HG03108 (cell line): ENCODE measurements at regions not wholly inside any gene's neighbourhood (a gene's known extent, or its start where the extent isn't known, plus 50 kb on each side); places are given as distances from the start of the nearest gene placed in this dataset.

ENCODE experiments used
- ATAC-seq: cut with Tn5 transposase; IDR thresholded peaks from one replicate; pipeline ENCODE4 v1.9.1; 2021; ENCODE audit warnings: moderate library complexity; ENCODE audit not compliant: unreplicated experiment

- ATAC-seq: no peak
Measured at GRCh38 chr21:16169102-16169511, 439.3 kb downstream of the USP25 start.

- ATAC-seq: no peak
Measured at GRCh38 chr21:16169779-16170178, 440.0 kb downstream of the USP25 start.

- no peak for ATAC-seq
Measured at GRCh38 chr21:16176570-16176969, 446.8 kb downstream of the USP25 start.

- ATAC-seq: no peak
Measured at GRCh38 chr21:16177532-16177931, 447.8 kb downstream of the USP25 start.

- no peak for ATAC-seq
Measured at GRCh38 chr21:16179773-16180172, 450.0 kb downstream of the USP25 start.

- no peak for ATAC-seq
Measured at GRCh38 chr21:16180614-16181013, 450.8 kb downstream of the USP25 start.

- no peak for ATAC-seq
Measured at GRCh38 chr21:16181018-16181417, 451.2 kb downstream of the USP25 start.

- no peak for ATAC-seq
Measured at GRCh38 chr21:16185766-16186165, 456.0 kb downstream of the USP25 start.

GRCh38 chr21:16186742-16187141 is 457.0 kb downstream of the USP25 start:
- ATAC-seq: no peak

GRCh38 chr21:16187603-16188301 is 458.0 kb downstream of the USP25 start:
- ATAC-seq: no peak

- ATAC-seq: no peak
Measured at GRCh38 chr21:16192902-16193301, 463.1 kb downstream of the USP25 start.

- ATAC-seq: no peak
Measured at GRCh38 chr21:16193496-16194094, 463.8 kb downstream of the USP25 start.

GRCh38 chr21:16194095-16194787 is 464.5 kb downstream of the USP25 start:
- no peak for ATAC-seq

GRCh38 chr21:16194788-16195537 is 465.2 kb downstream of the USP25 start:
- ATAC-seq: no peak

GRCh38 chr21:16195538-16195910 is 465.7 kb downstream of the USP25 start:
- ATAC-seq: no peak

GRCh38 chr21:16196001-16196400 is 466.2 kb downstream of the USP25 start:
- no peak for ATAC-seq

GRCh38 chr21:16198546-16198945 is 468.8 kb downstream of the USP25 start:
- ATAC-seq: no peak

- ATAC-seq: no peak
Measured at GRCh38 chr21:16199539-16199938, 469.8 kb downstream of the USP25 start.

- no peak for ATAC-seq
Measured at GRCh38 chr21:16201718-16202117, 471.9 kb downstream of the USP25 start.

GRCh38 chr21:16205527-16205926 is 475.7 kb downstream of the USP25 start:
- ATAC-seq: no peak
